HCT116 (cell line): ENCODE measurements at regions not wholly inside any gene's neighbourhood (a gene's known extent, or its start where the extent isn't known, plus 50 kb on each side); places are given as distances from the start of the nearest gene placed in this dataset.

Source experiments
- CTCF ChIP-seq, 3 experiments: fragments of 200-600 bp in 1 of 3; sonication (generic) in 1 of 3; IDR thresholded peaks in 2 of 3; conservative IDR thresholded peaks in 1 of 3; 2 replicates each; pipeline ENCODE4 v1.5.1; 2012 to 2017; ENCODE audit warnings: low read depth in 2 of 3, low read length in 2 of 3, antibody characterized with exemption in 1 of 3, borderline replicate concordance in 1 of 3, control low read depth in 1 of 3, mild to moderate bottlenecking in 1 of 3, mixed read lengths in 1 of 3, mixed run types in 1 of 3, moderate library complexity in 1 of 3; ENCODE audit not compliant: insufficient read depth in 1 of 3
- JUND ChIP-seq: IDR thresholded peaks from 2 replicates; pipeline ENCODE4 v1.6.1; 2012
- POLR2A ChIP-seq: IDR thresholded peaks from 2 replicates; pipeline ENCODE4 v1.7.0; 2011; ENCODE audit warnings: borderline replicate concordance; ENCODE audit not compliant: insufficient read depth, insufficient read length; ENCODE audit errors: extremely low read depth
- POLR2AphosphoS5 ChIP-seq: IDR thresholded peaks from 2 replicates; pipeline ENCODE4 v1.6.1; 2011; ENCODE audit warnings: mild to moderate bottlenecking, low read depth, low read length, moderate library complexity
- SP1 ChIP-seq: IDR thresholded peaks from 2 replicates; pipeline ENCODE4 v1.6.1; 2012; ENCODE audit warnings: low read depth
- YY1 ChIP-seq: IDR thresholded peaks from 2 replicates; pipeline ENCODE4 v1.6.1; 2011; ENCODE audit warnings: low read length, low read depth, moderate library complexity, mild to moderate bottlenecking; ENCODE audit not compliant: insufficient replicate concordance; ENCODE audit errors: extremely low read depth

DNA sequence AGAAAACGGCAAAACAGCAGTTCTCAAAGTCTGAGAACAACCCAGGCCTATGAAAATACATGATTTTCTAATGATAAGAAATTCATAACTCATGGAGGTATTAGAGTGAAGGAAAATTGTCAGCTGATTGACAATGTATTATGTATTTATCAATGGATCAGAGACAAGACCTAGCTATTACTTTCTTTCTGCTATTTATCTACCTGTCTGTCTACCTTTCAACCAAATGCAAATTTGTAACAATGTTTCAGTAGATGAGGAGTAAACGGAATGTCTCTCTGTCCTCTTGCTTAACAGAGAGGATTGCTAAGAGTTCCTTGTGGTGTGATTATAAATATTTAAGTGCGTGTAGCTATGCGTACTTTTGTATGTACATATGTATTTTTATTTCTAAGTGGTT lies 568.7 kb upstream of the RGS18 start:
- TF ChIP-seq CTCF (IDR thresholded peaks at IDR 0.05 in 2 of 3, conservative IDR thresholded peaks at IDR 0.05 in 1 of 3; ENCODE audit: borderline replicate concordance in 1 of 3, insufficient read depth in 1 of 3, low read depth in 2 of 3, low read length in 2 of 3) (no peak), POLR2AphosphoS5 (no peak), SP1 (no peak), POLR2A (no peak), JUND (no peak), YY1 (no peak)
